ENCODE measurements at regions not wholly inside any gene's neighbourhood (a gene's known extent, or its start where the extent isn't known, plus 50 kb on each side); places are given as distances from the start of the nearest gene placed in this dataset.

- DNase-seq (ENCODE audit: low read depth) = no peak
These were observed 354.7 kb upstream of the FIGN start for GRCh38 chr2:164090533-164090932.

- DNase-seq (ENCODE audit: low read depth) = no peak
These were observed 348.3 kb upstream of the FIGN start for GRCh38 chr2:164084066-164084465.

- DNase-seq (ENCODE audit: low read depth) = no peak
These were observed 344.7 kb upstream of the FIGN start for GRCh38 chr2:164080486-164080885.

- DNase-seq (ENCODE audit: low read depth) = no peak
These were observed 343.4 kb upstream of the FIGN start for GRCh38 chr2:164079258-164079657.

- no peak for DNase-seq (ENCODE audit: low read depth)
These were observed 342.6 kb upstream of the FIGN start for GRCh38 chr2:164078421-164078820.

- DNase-seq (ENCODE audit: low read depth) = peak; percentile 4
These were observed 337.6 kb upstream of the FIGN start for GRCh38 chr2:164073101-164074074.

- DNase-seq (ENCODE audit: low read depth) = no peak
These were observed 333.7 kb upstream of the FIGN start for GRCh38 chr2:164069540-164069939.

- DNase-seq (ENCODE audit: low read depth) = no peak
These were observed 332.3 kb upstream of the FIGN start for GRCh38 chr2:164068063-164068462.

GRCh38 chr2:164066095-164066494 is 330.3 kb upstream of the FIGN start:
- no peak for DNase-seq (ENCODE audit: low read depth)

GRCh38 chr2:164065038-164065437 is 329.2 kb upstream of the FIGN start:
- DNase-seq (ENCODE audit: low read depth) = no peak

GRCh38 chr2:164061129-164061746 is 325.4 kb upstream of the FIGN start:
- DNase-seq (ENCODE audit: low read depth) = peak; percentile 59

- no peak for DNase-seq (ENCODE audit: low read depth)
These were observed 324.2 kb upstream of the FIGN start for GRCh38 chr2:164060031-164060430.

GRCh38 chr2:164055623-164056022 is 319.8 kb upstream of the FIGN start:
- DNase-seq (ENCODE audit: low read depth) = no peak

GRCh38 chr2:164054651-164055050 is 318.8 kb upstream of the FIGN start:
- DNase-seq (ENCODE audit: low read depth) = no peak

GRCh38 chr2:164053021-164053420 is 317.2 kb upstream of the FIGN start:
- no peak for DNase-seq (ENCODE audit: low read depth)

- DNase-seq (ENCODE audit: low read depth) = no peak
These were observed 316.2 kb upstream of the FIGN start for GRCh38 chr2:164052006-164052405.

- no peak for DNase-seq (ENCODE audit: low read depth)
These were observed 312.9 kb upstream of the FIGN start for GRCh38 chr2:164048729-164049128.

- DNase-seq (ENCODE audit: low read depth) = peak; percentile 54
These were observed 310.2 kb upstream of the FIGN start for GRCh38 chr2:164046040-164046439.

GRCh38 chr2:164044622-164045021 is 308.8 kb upstream of the FIGN start:
- no peak for DNase-seq (ENCODE audit: low read depth)

- DNase-seq (ENCODE audit: low read depth) = no peak
These were observed 303.5 kb upstream of the FIGN start for GRCh38 chr2:164039270-164039669.

- DNase-seq (ENCODE audit: low read depth) = no peak
These were observed 297.2 kb upstream of the FIGN start for GRCh38 chr2:164032995-164033394.

- no peak for DNase-seq (ENCODE audit: low read depth)
These were observed 294.8 kb upstream of the FIGN start for GRCh38 chr2:164030623-164031022.

GRCh38 chr2:164028814-164029534 is 293.2 kb upstream of the FIGN start:
- DNase-seq (ENCODE audit: low read depth) = peak; percentile 20

Measured in ELR (cell line).